MG63 (cell line): ENCODE measurements at regions not wholly inside any gene's neighbourhood (a gene's known extent, or its start where the extent isn't known, plus 50 kb on each side); places are given as distances from the start of the nearest gene placed in this dataset.
"Not testable (repeated sequence)": the region's sequence is repeated elsewhere in the genome, so short reads cannot be mapped to it uniquely, and the experiment has no call there.

Experiments used
- DNase-seq: peaks from one replicate; pipeline ENCODE4 v3.0.0-alpha.2; 2020
- H3K27me3 ChIP-seq: fragments of 250-450 bp; sonication (Bioruptor Pico); 2 replicates; pipeline ENCODE4 v1.5.1; 2020; ENCODE audit warnings: mild to moderate bottlenecking, moderate library complexity
- H3K36me3 ChIP-seq: fragments of 250-450 bp; sonication (Bioruptor Pico); 2 replicates; pipeline ENCODE4 v1.5.1; 2020; ENCODE audit warnings: mild to moderate bottlenecking, moderate library complexity
- H3K4me3 ChIP-seq: fragments of 250-450 bp; sonication (Bioruptor Pico); 2 replicates; pipeline ENCODE4 v1.5.1; 2020; ENCODE audit warnings: mild to moderate bottlenecking, moderate library complexity
- H3K9me3 ChIP-seq: fragments of 250-450 bp; sonication (Bioruptor Pico); 2 replicates; pipeline ENCODE4 v1.5.1; 2020; ENCODE audit warnings: mild to moderate bottlenecking, moderate library complexity

- H3K36me3 ChIP-seq, result no peaks in the 10 kb centered on the region
- DNase-seq, result no peak
- no peaks in the 10 kb centered on the region for H3K27me3 ChIP-seq
- no peak overlapping the region for H3K4me3 ChIP-seq
- H3K9me3 ChIP-seq, result no peaks in the 10 kb centered on the region
Measured at GRCh38 chr13:65368832-65369231, 1861.3 kb downstream of the PCDH9 start.

DNA sequence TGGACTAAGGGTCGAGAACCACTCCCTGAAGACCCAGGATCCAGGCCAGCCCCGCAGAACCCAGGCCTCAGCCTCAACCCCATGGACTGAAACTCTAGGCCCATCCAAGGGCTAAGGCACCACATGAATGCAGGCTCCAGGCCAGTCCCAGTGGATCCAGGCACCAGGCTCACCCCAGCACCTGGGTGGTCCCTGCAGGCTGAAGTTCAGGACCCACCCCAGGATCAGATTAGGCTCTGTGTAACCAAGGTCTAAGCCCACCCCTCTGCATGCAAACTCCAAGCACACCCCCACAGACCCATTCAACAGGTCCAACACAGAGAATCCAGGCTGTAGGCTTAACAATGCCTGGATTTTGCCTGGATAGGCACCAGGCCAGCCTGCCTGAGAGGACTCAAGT is 1876.2 kb downstream of the PCDH9 start:
- no peak for DNase-seq
- H3K9me3 ChIP-seq, result no peaks in the 10 kb centered on the region; the same call in 1 of the 2 replicates
- no peaks in the 10 kb centered on the region for H3K27me3 ChIP-seq
- H3K4me3 ChIP-seq, result no peak overlapping the region
- no peaks in the 10 kb centered on the region for H3K36me3 ChIP-seq

DNA sequence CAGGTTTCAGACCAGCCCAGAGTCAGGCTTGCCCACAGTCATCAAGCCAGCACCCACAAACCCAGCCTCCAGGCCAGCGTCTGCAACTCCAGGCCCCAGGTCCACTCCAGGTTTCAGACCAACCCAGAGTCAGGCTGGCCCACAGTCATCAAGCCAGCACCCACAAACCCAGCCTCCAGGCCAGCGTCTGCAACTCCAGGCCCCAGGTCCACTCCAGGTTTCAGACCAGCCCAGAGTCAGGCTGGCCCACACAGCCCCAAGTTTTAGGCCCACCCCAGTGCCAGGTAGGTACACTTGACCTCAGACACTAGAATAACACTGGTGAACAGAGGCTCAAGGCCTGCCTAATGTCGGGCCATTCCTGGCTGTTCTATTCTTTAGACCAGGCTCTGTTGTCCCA is 1877.0 kb downstream of the PCDH9 start:
- H3K36me3 ChIP-seq, H3K9me3 ChIP-seq, H3K4me3 ChIP-seq, DNase-seq, H3K27me3 ChIP-seq: not testable (repeated sequence)

DNA sequence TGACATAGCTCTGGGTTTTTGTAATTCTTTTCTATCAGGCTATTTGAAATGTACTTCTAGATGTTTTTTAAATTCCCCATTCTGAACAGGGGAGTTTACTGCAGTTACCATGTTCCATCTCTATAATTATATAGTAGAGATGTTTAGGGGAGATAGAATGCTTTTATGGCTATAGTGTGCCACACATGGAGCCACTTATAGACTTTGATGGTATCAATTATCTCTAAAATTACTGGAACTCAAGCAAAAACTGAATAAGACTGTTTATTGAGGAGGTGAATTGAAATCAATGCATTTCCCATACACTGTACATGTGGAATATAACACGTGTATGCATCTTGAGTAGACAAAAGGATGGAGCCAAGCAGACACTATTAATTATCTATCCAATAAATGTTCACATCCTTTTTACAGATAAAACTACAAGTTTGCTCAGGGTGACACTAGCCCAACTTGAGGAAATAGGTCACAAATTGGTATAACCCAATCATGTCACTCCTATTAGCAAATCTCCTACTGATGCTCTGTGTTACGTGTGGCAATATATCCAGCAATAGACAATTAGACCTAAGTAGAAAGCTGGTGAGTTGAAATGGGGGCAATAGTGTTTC is 1882.6 kb downstream of the PCDH9 start:
- H3K4me3 ChIP-seq, result no peak overlapping the region
- no peaks in the 10 kb centered on the region for H3K9me3 ChIP-seq
- no peak for DNase-seq
- H3K36me3 ChIP-seq, result no peaks in the 10 kb centered on the region
- H3K27me3 ChIP-seq, result no peaks in the 10 kb centered on the region

DNA sequence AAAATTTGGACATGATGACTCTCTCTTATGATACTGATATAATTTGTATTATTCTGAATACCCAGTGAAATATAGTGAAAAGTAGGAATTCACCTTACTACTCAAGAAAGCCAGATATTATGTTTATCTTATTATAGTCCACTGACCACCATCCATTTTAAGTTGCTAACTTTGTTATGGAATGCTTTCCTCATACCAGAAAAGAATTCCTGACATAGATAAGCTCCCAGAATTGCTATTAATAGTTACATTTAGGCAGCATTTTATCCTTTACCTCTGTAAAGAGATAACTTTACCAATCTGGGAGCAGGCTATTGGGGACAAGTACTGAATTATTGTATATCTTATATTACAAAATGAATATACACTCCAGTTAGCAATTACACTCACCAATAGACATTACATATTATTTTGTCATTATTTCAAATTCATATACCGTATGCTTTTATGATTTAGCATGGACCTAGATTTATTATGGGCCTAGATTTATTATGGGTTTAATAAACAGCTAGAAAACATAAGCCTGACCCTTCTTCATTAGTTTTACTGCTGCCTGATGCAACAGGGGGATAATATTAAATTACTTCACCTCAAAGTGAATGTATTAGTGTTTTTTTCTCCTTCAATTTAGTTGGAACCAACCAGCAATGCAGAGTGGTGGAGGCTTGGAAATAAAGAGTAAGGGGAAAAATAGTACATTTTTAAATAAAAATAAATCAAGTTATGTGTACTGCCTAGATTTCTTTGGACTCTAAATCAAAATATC is 1886.1 kb downstream of the PCDH9 start:
- no peak for DNase-seq
- Histone ChIP-seq H3K36me3 (no peaks in the 10 kb centered on the region), H3K4me3 (no peak overlapping the region), H3K27me3 (no peaks in the 10 kb centered on the region), H3K9me3 (no peaks in the 10 kb centered on the region)

- Histone ChIP-seq H3K36me3 (no peaks in the 10 kb centered on the region), H3K4me3 (no peak overlapping the region), H3K27me3 (no peaks in the 10 kb centered on the region), H3K9me3 (no peaks in the 10 kb centered on the region)
- no peak for DNase-seq
Measured at GRCh38 chr13:65342541-65343337, 1887.4 kb downstream of the PCDH9 start.

- Histone ChIP-seq H3K36me3 (no peaks in the 10 kb centered on the region), H3K4me3 (no peak overlapping the region), H3K9me3 (no peaks in the 10 kb centered on the region), H3K27me3 (no peaks in the 10 kb centered on the region)
- DNase-seq, result no peak
Measured at GRCh38 chr13:65339241-65339640, 1890.9 kb downstream of the PCDH9 start.

DNA sequence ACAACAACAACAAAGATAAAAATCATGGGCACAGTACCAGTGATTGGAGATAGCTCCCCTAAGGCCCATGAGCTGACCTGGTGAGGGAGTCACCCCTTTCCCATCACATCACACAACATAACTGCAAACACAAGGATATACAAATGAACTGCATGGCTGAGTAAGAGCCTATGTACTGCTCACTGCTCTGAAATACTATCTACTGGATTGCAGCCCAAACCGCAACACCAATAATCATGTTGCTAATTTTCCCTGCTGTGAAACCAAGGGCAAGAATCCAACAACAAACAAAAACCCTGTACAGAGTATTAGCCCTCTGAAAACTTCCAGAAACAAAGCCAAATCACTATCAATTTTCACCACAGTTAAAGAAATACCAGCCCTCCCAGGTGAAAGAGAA is 1893.2 kb downstream of the PCDH9 start:
- DNase-seq, result no peak
- Histone ChIP-seq H3K9me3 (no peaks in the 10 kb centered on the region), H3K4me3 (no peak overlapping the region), H3K27me3 (0 out of 2 replicates have a peak, but pooled peaks cover 2% of the 10 kb centered on the region), H3K36me3 (no peaks in the 10 kb centered on the region)

GRCh38 chr13:65336087-65336749 is 1893.9 kb downstream of the PCDH9 start:
- Histone ChIP-seq H3K36me3 (no peaks in the 10 kb centered on the region), H3K27me3 (0 out of 2 replicates have a peak, but pooled peaks cover 2% of the 10 kb centered on the region), H3K9me3 (no peaks in the 10 kb centered on the region), H3K4me3 (no peak overlapping the region)
- no peak for DNase-seq

DNA sequence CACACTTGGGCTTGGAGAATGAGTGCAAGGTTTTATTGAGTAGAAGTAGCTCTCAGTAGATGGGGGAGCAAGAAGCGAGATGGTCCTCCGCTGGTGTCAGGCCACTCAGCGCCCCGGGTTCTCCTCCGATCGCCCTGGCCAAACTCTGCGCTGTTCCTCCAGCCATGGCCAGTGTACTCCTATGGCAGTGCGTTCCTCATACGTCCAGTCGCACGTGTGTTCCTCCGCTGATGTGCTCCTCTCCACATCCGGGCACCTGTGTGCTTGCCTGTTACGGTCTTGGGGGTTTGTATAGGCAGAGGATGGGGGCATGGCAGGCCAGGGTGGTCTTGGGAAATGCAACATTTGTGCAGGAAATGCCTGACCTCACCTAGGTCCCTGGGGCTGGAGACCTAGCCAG is 1899.4 kb downstream of the PCDH9 start:
- Histone ChIP-seq H3K9me3 (no peaks in the 10 kb centered on the region), H3K4me3 (no peak overlapping the region), H3K27me3 (0 out of 2 replicates have a peak, but pooled peaks cover 2% of the 10 kb centered on the region), H3K36me3 (no peaks in the 10 kb centered on the region)
- no peak for DNase-seq

DNA sequence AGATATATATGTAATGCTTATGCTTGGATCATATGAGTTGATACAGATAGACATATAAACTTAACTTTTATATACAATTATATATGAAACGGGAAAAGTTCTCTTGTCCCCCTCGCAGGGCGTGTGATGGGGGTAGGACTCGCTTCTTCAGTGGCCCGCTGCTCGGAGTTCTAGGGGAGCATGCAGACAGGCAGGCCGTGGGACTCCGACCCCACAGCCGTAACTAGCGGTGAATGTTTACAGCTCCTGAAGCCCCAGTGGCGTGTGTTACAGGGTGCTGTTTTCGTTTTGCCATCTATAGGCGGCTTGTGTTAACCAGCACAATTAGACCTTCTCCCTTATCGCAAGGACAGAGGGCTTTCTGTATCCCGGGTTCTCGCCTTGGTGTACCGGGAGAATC is 1899.8 kb downstream of the PCDH9 start:
- H3K36me3 ChIP-seq, result no peaks in the 10 kb centered on the region
- no peak for DNase-seq

DNA sequence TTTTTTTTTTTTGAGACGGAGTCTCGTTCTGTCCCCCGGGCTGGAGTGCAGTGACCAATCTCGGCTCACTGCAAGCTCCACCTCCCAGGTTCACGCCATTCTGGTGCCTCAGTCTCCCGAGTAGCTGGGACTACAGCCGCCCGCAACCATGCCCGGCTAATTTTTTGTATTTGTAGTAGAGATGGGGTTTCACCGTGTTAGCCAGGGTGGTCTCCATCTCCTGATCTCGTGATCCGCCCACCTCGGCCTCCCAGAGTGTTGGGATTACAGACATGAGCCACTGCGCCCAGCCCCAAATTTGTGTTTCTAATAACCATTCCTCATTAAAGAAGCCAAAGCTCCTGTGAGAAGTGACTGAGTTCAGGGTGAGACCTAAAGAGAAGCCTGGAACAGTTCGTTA is 1906.9 kb downstream of the PCDH9 start:
- not testable (repeated sequence) for H3K36me3 ChIP-seq, DNase-seq, H3K27me3 ChIP-seq, H3K9me3 ChIP-seq, H3K4me3 ChIP-seq

More for the DNA sequence above, 1899.8 kb downstream of the PCDH9 start:
- H3K4me3 ChIP-seq, result no peak overlapping the region
- H3K9me3 ChIP-seq, result no peaks in the 10 kb centered on the region
- H3K27me3 ChIP-seq, result 0 out of 2 replicates have a peak, but pooled peaks cover 2% of the 10 kb centered on the region

DNA sequence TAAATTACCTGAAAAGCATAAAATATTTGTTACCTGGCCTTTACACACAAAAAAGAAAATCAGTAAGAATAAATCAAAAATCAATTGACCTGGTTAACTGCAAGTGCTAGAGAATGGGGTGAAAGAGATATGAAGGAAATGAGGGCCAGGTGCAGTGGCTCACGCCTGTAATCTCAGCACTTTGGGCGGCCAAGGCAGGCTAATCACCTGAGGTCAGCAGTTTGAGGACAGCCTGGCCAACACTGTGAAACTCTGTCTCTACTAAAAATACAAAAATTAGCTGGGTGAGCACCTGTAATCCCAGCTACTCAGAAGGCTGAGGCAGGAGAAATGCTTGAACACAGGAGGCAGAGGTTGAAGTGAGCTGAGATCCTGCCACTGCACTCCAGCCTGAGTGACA is 1908.7 kb downstream of the PCDH9 start:
- H3K9me3 ChIP-seq, H3K4me3 ChIP-seq, H3K27me3 ChIP-seq, DNase-seq, H3K36me3 ChIP-seq: not testable (repeated sequence)

GRCh38 chr13:65314008-65314407 is 1916.1 kb downstream of the PCDH9 start:
- no peak for DNase-seq
- Histone ChIP-seq H3K9me3 (no peaks in the 10 kb centered on the region), H3K36me3 (no peaks in the 10 kb centered on the region), H3K4me3 (no peak overlapping the region), H3K27me3 (no peaks in the 10 kb centered on the region)

GRCh38 chr13:65310663-65311328 is 1919.3 kb downstream of the PCDH9 start:
- Histone ChIP-seq H3K27me3 (no peaks in the 10 kb centered on the region), H3K36me3 (no peaks in the 10 kb centered on the region), H3K4me3 (no peak overlapping the region), H3K9me3 (no peaks in the 10 kb centered on the region)
- DNase-seq, result no peak

DNA sequence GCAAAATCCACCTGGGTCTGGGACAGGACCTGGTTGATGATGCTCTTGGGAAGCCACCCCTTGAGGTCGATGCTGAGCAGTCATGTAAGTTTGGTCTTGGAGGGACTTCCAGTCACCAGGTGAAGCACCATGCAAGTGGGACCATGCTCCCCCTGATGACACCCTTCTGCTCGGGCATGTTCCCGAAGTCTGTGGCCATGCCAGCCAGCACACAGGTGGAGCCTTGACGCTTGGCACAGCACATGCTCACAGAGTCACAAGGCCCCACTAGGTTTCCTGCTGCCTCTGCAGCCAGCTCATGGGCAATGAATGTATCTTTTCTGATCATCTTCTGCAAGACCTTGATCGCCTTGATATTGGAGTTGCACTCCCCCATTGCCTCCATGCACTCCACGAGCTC is 1920.2 kb downstream of the PCDH9 start:
- H3K27me3 ChIP-seq, result no peaks in the 10 kb centered on the region
- H3K4me3 ChIP-seq, result no peak overlapping the region
- H3K9me3 ChIP-seq, result no peaks in the 10 kb centered on the region
- DNase-seq, result no peak
- H3K36me3 ChIP-seq, result no peaks in the 10 kb centered on the region
